ENCODE measurements at regions not wholly inside any gene's neighbourhood (a gene's known extent, or its start where the extent isn't known, plus 50 kb on each side); places are given as distances from the start of the nearest gene placed in this dataset.

GRCh38 chr7:19403691-19404090 is 258.5 kb upstream of the FERD3L start:
- WGBS, 2 donors: 87 to 93% methylated on average over 2 of the region's 2 CpGs
- no peak for DNase-seq
- TF ChIP-seq EP300 (IDR thresholded peaks at IDR 0.05): no peak
- no peak for TF ChIP-seq CTCF (IDR thresholded peaks at IDR 0.05)
- no peak for TF ChIP-seq POLR2A (IDR thresholded peaks at IDR 0.05)
- no peak for TF ChIP-seq POLR2AphosphoS5 (IDR thresholded peaks at IDR 0.05)

GRCh38 chr7:19401461-19401860 is 256.2 kb upstream of the FERD3L start:
- Histone ChIP-seq H3K36me3 (no peaks in the 10 kb centered on the region), H3K4me1 (no peaks in the 10 kb centered on the region), H3K9me3 (no peaks in the 10 kb centered on the region), H3K4me3 (no peak overlapping the region), H3K27ac (no peak overlapping the region), H3K27me3 (no peaks in the 10 kb centered on the region)
- no peak for DNase-seq
- no peak for TF ChIP-seq POLR2A (IDR thresholded peaks at IDR 0.05)
- no peak for TF ChIP-seq POLR2AphosphoS5 (IDR thresholded peaks at IDR 0.05)
- TF ChIP-seq EP300 (IDR thresholded peaks at IDR 0.05): no peak
- TF ChIP-seq CTCF (IDR thresholded peaks at IDR 0.05): no peak
- no peak for ATAC-seq (ENCODE audit: low FRiP score in 2 of 2)
- 58 to 63% methylated on average over 2 of the region's 2 CpGs for WGBS, 2 donors

More at GRCh38 chr7:19403691-19404090, 258.5 kb upstream of the FERD3L start:
- no peaks in the 10 kb centered on the region for H3K36me3 ChIP-seq
- ATAC-seq (ENCODE audit: low FRiP score in 2 of 2): no peak
- no peak overlapping the region for H3K4me3 ChIP-seq
- no peak overlapping the region for H3K27ac ChIP-seq
- no peaks in the 10 kb centered on the region for H3K4me1 ChIP-seq
- H3K9me3 ChIP-seq: no peaks in the 10 kb centered on the region
- no peaks in the 10 kb centered on the region for H3K27me3 ChIP-seq

GRCh38 chr7:19400758-19401254 is 255.6 kb upstream of the FERD3L start:
- 75 to 76% methylated on average over 4 of the region's 4 CpGs for WGBS, 2 donors
- ATAC-seq (ENCODE audit: low FRiP score in 2 of 2) (no peak), DNase-seq (no peak)
- H3K36me3 ChIP-seq: no peaks in the 10 kb centered on the region
- no peaks in the 10 kb centered on the region for H3K27me3 ChIP-seq
- H3K27ac ChIP-seq: no peak overlapping the region
- no peak for TF ChIP-seq CTCF (IDR thresholded peaks at IDR 0.05)
- TF ChIP-seq EP300 (IDR thresholded peaks at IDR 0.05): no peak
- TF ChIP-seq POLR2AphosphoS5 (IDR thresholded peaks at IDR 0.05): no peak
- TF ChIP-seq POLR2A (IDR thresholded peaks at IDR 0.05): no peak
- no peak overlapping the region for H3K4me3 ChIP-seq
- H3K4me1 ChIP-seq: no peaks in the 10 kb centered on the region
- H3K9me3 ChIP-seq: no peaks in the 10 kb centered on the region

GRCh38 chr7:19397911-19398310 is 252.7 kb upstream of the FERD3L start:
- no peaks in the 10 kb centered on the region for H3K27me3 ChIP-seq
- H3K4me1 ChIP-seq: no peaks in the 10 kb centered on the region
- 52 to 63% methylated on average over 4 of the region's 4 CpGs for WGBS, 2 donors
- no peak overlapping the region for H3K4me3 ChIP-seq
- no peaks in the 10 kb centered on the region for H3K9me3 ChIP-seq
- no peaks in the 10 kb centered on the region for H3K36me3 ChIP-seq
- H3K27ac ChIP-seq: no peak overlapping the region
- ATAC-seq (ENCODE audit: low FRiP score in 2 of 2) (peak in 1 of 2 donors; percentile 36), DNase-seq (no peak)
- TF ChIP-seq CTCF (IDR thresholded peaks at IDR 0.05) (no peak), POLR2A (IDR thresholded peaks at IDR 0.05) (no peak), EP300 (IDR thresholded peaks at IDR 0.05) (no peak), POLR2AphosphoS5 (IDR thresholded peaks at IDR 0.05) (no peak)

- ATAC-seq (ENCODE audit: low FRiP score in 2 of 2): no peak
- TF ChIP-seq POLR2A (IDR thresholded peaks at IDR 0.05): no peak
- TF ChIP-seq CTCF (IDR thresholded peaks at IDR 0.05): no peak
- no peak for TF ChIP-seq EP300 (IDR thresholded peaks at IDR 0.05)
- TF ChIP-seq POLR2AphosphoS5 (IDR thresholded peaks at IDR 0.05): no peak
- 65% methylated on average over 3 of the region's 3 CpGs for WGBS, 2 donors
Measured at GRCh38 chr7:19392246-19392645, 247.0 kb upstream of the FERD3L start.

More at GRCh38 chr7:19392246-19392645, 247.0 kb upstream of the FERD3L start:
- no peaks in the 10 kb centered on the region for H3K9me3 ChIP-seq
- no peaks in the 10 kb centered on the region for H3K36me3 ChIP-seq
- no peaks in the 10 kb centered on the region for H3K4me1 ChIP-seq
- no peak overlapping the region for H3K27ac ChIP-seq
- H3K27me3 ChIP-seq: no peaks in the 10 kb centered on the region
- DNase-seq: no peak
- no peak overlapping the region for H3K4me3 ChIP-seq
